Umbilical cord (tissue), 1 donor: ENCODE measurements at regions not wholly inside any gene's neighbourhood (a gene's known extent, or its start where the extent isn't known, plus 50 kb on each side); places are given as distances from the start of the nearest gene placed in this dataset.
A peak's percentile ranks its signal among the peaks of the same experiment; 100 is the strongest.
"Not testable (repeated sequence)": the region's sequence is repeated elsewhere in the genome, so short reads cannot be mapped to it uniquely, and the experiment has no call there.

Source experiments
- DNase-seq: peaks from one replicate; pipeline ENCODE4 v3.0.0-alpha.2; 2015; ENCODE audit warnings: low spot score

DNA sequence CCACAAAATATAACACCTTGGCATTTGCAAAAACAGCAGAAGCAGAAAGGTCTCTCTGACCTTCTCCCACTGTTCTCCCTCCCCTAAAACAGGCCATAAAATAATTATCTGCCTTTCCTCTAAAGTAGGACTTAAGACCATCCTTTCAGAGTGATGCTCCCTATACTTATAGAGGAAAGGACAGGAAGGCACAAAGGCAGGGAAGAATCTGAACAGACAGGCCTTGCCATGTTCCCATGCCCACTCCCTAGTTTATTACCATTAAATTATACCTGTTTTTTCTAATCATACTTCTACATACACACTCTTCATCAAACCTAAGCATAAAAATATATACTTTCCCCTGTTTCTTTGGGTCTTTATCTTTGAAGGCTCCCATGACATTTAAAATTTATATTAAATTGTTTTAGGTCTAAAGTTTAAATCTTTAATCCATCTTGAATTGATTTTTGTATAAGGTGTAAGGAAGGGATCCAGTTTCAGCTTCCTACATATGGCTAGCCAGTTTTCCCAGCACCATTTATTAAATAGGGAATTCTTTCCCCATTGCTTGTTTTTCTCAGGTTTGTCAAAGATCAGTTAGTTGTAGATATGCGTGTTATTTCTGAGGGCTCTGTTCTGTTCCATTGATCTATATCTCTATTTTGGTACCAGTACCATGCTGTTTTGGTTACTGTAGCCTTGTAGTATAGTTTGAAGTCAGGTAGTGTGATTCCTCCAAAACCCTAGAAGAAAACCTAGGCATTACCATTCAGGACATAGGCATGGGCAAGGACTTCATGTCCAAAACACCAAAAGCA is 755.8 kb upstream of the ADGRB3 start:
- not testable (repeated sequence) for DNase-seq

DNA sequence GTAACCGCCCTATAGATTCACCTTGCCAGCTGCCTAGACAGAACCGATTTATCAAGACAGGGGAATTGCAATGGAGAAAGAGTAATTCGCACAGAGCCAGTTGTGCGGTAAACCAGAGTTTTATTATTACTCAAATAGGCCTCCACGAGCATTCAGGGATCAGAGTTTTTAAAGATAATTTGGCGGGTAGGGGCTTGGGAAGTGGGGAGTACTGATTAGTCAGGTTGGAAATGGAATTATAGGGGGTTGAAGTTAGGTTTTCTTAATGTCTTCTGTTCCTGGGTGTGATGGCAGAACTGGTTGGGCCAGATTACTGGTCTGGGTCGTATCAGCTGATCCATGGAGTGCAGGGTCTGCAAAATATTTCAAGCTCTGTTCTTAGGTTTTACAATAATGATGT is 756.9 kb upstream of the ADGRB3 start:
- DNase-seq = not testable (repeated sequence)

DNA sequence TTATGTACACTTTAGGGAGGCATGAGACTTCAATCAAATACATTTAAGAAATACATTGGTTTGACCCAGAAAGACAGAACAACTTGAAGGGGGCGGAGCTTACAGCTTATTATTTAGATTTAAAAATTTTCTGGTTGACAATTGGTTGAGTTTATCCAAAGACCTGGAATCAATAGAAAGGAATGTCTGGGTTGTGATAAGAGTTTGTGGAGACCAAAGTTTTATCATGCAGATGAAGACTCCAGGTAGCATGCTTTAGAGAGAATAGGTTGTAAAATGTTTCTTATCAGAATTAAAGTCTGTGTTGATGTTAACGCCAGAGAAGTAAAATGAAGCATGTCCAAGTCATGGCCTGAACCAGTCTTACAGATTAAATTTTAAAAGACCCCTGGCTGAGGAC is 757.8 kb upstream of the ADGRB3 start:
- no peak for DNase-seq

DNA sequence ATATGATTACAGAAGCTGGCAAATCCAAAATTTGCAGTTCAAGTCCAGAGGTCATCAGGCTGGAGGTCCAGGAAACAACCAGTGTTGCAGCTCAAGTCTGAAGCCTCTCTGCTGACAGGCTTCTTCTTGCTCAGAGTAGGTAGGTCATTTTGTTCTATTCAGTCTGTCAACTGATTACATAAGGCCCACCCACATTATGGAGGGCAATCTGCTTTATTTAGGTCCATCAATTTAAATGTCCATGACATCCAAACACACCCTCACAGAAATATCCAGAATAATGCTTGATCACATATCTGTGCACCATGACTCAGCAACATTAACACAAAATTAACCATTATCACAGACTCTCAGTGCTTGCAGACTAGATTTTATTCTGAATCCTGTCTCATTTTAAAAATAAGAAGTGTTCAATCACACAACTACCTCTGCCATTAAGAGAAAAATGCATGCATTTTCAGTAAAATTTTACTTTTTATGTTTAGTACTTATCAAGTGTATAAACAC is 759.2 kb upstream of the ADGRB3 start:
- DNase-seq = no peak

DNA sequence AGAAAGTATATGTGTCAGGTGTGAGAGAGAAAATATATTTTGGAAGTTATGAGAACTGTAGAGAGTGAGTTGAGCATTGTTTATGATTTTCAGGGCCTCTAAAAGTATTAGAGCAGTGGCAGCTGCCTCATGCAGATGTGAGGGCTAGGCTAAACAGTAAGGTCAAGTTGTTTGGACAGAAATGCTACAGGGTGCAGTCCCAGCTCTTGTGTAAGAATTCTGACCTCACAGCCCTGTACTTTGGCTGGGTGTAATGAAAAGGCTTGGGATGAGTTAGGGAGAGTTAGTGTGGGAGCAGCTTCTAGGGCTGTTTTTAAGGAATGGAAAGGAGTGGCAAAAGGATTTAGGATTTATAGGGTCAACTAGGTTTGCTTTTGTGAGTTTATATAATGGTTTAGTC is 764.8 kb upstream of the ADGRB3 start:
- DNase-seq = no peak

DNA sequence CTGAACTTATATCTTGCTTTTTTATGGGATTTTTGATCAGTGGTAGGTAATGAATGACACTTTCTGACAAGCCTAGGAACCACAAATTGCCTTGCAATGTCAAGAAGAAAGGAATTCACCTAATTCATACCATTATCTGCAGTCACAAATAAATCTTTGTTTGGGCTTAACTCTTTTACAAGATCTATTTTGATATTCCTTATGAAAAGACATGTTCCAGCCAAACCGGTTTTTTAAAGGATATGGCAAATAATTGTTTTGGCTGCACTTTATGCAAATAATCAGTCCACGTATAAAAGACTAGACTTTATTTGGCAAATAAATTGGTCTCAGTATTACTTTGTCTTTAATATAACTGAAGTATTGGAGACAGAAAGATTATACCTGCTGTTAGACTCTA is 771.7 kb upstream of the ADGRB3 start:
- DNase-seq = no peak

DNA sequence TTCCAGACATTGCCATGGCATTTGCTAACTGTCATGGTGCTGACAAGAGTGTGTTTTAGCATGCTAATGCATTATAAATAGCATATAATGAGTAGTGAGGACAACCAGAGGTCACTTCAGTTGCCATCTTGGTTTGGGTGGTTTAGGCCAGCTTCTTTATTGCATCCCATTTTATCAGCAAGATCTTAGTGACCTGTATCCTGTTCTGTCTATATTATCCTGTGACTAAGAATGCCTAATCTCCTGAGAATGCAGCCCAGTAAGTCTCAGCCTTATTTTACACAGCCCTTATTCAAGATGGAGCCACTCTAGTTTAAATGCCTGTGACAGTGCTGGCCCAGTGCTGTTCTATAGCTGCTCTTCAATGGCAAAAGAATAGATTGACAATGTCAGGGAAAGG is 781.0 kb upstream of the ADGRB3 start:
- no peak for DNase-seq

DNA sequence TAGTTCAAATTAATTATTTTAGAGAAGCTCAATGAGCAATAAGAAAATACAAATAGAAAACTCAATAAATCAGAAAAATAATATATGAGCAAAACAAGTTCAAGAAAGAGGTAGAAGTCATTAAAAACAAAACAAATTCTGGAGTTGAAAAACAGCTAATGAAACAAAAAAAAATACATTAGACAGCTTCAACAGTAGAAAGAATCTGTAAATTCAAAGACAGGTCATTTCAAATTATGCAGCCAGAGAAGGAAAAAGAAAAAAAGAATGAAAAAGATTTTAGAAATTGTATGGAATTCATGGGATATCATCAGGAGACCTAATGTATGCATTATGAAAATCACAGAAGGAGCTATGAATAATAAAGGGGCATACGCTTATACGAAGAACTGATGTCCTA is 795.3 kb upstream of the ADGRB3 start:
- DNase-seq = no peak

DNA sequence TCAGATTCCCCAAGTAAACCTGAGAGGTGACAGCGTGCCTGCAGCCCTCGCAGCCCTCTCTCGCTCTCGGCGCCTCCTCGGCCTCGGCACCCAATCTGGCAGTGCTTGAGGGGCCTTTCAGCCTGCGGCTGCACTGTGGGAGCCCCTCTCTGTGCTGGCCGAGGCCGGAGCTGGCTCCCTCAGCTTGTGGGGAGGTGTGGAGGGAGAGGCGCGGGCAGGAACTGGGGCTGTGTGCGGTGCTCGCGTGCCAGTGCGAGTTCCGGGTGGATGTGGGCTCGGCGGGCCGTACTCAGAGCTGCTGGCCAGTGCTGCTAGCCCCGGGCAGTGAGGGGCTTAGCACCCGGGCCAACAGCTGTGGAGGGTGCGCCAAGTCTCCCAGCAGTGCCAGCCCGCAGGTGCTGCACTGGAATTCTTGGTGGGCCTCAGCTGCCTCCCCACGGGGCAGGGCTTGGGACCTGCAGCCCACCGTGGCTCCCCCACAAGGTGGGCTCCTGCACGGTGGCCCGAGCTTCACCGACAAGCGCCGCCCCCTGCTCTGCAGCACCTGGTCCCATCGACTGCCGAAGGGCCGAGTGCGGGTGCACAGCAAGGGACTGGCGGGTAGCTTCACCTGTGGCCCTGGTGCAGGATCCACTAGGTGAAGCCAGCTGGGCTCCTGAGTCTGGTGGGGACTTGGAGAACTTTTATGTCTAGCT is 809.7 kb upstream of the ADGRB3 start:
- DNase-seq = no peak

DNA sequence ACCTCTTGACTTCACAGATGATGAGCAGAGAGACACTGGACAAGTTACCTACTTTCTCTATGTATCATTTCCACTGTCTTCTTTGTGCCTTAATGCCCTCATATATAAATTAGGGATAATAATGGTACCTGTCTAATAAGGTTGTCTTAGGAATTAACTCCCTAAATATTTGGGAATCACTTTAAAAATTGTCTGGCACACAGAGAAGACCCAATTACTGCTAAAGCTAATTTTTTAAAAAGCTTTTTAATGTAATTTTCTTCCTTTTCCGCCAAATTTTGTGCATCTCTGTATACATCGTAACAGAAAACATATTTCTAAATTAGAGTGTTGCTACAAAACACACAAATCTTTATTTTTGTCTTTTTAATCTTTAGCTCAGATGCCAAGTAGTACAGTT is 816.8 kb upstream of the ADGRB3 start:
- no peak for DNase-seq

DNA sequence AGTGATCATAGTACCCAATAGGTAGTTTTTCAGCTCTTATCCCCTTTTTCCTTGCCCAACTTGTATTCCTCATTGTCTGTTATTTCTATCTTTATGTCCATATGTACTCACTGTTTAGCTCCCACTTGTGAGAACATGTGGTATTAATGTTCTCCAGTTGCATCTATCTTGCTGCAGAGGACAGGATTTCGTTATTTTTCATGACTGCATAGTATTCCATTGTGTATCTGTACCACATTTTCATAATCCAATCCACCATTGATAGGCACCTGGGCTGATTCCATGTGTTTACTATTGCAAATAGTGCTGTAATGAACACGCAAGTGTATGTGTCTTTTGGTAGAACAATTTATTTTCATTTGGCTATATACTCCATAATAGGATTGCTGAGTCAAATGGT is 819.5 kb upstream of the ADGRB3 start:
- no peak for DNase-seq

DNA sequence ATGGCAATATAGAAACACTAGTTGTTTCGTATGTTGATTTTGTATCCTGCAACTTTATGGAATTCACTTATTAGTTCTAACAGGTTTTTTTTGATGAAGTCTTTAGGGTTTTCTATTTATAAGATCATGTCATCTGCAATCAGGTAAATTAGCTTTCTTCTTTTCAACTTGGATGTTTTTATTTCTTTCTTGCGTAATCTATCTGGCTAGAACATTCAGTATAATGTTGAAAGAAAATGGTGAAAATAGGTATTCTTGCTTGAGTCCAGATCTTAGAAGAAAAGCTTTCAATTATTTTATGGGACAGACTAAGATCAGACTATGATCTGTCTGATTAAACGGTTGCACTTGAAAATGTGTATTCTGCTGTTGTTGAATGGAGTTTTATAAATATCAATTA is 820.8 kb upstream of the ADGRB3 start:
- no peak for DNase-seq

DNA sequence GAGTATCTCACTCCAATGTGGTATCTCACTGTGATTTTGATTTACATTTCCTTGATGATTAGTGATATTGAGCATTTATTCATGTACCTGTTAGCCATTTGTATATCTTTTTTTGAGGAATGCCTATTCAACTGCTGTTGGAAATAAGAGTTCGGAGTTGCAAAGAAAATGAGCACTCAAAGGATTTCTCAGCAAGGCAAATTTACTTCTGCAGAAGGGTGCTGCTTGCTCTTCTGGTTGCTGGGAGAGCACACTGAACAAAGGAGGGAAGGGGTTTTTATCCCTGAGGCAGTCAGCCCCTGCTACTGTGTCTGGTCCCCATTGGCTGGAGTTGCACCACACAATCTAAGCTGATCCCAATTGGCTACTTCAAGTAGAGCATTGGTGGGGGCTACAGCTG is 822.4 kb upstream of the ADGRB3 start:
- DNase-seq = no peak

DNA sequence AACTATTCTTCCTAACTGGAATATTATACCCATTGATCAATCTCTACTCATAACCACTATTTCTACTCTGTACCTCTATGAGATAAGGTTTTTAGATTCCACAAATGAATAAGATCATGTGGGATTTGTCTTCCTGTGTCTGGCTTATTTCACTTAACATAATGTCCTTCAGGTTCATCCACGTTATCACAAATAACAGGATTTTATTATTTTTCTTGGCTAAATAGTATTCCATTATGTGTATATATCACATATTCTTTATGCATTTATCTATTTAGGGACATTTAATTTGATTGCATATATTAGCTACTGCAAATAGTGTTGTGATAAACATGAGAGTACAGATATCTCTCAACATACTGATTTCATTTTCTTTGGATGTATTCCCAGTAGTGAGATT is 823.0 kb upstream of the ADGRB3 start:
- no peak for DNase-seq

DNA sequence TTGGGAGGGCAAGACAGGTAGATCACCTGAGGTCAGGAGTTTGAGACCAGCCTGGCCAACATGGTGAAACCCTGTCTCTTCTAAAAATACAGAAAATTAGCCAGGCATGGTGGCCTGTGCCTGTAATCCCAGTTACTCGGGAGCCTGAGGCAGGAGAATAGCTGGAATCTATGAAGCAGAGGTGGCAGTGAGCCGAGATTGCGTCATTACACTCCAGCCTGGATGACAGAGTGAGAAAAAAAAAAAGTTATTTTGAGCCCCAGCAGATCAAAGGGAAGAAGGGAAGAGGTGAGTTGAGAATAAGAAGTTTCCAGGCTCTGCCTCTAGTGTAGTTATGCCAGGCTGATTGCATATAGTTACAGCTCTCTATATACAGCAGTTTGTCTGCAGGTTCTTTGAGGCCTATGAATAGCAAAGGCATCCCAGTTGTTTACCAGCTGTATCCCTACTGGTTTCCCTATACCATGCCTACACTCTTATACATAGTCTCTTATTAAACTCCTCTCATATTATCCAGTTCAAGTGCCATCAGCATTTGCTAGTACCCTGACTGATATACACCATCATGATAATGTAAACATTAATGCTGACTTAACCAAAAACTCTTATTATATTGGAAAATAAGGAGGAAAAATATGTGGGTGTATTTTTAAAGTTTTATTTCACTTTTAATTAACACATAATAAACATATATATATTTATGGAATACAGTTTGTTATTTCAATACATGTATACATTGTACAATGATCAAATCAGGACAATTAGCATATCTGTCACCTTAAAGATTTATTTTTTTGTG is 823.6 kb upstream of the ADGRB3 start:
- DNase-seq = no peak

DNA sequence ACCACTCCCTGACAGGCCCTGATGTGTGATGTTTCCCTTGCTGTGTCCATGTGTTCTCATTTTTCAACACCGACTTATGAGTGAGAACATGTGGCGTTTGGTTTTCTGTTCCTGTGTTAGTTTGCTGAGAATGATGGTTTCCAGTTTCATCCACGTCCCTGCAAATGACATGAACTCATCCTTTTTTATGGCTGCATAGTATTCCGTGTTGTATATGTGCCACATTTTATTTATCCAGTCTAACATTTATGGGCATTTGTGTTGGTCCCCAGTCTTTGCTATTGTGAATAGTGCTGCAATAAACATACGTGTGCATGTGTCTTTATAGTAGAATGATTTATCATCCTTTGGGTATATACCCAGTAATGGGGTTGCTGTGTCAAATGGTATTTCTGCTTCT is 830.3 kb upstream of the ADGRB3 start:
- not testable (repeated sequence) for DNase-seq

DNA sequence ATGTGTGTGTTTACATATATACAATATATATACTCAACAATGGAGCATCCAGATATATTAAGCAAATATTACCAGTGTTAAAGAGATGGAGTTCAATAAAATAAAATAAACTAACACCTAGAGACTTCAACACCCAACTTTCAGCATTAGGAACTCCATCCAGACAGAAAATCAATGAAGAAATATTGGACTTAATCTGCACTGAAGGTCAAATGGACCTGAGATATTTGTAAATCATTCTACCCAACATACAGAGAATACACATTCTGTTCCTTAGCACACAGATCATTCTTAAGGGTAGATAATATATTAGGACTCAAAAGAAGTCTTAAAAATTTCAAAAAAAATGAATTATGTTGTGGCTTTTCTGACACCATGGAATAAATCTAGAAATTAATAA is 832.3 kb upstream of the ADGRB3 start:
- no peak for DNase-seq

DNA sequence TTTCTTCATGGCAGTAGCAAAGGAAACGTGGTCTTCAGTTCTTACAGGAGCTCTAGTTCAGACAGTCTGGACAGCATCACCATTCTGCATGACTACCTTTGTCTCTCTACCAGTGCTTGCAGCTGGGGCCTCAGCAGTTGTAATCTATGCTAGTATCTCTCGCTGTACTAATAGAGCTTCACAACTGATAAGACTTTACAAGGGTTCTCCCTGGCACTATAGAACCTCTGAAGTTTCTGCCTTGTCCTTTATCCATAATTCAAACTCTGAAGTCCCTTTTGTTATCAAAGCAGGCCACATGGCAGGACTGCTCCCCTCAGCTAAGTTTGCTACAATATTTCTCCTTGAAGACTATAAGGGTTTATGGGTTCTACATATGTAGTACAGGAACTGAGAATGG is 842.1 kb upstream of the ADGRB3 start:
- DNase-seq = no peak

DNA sequence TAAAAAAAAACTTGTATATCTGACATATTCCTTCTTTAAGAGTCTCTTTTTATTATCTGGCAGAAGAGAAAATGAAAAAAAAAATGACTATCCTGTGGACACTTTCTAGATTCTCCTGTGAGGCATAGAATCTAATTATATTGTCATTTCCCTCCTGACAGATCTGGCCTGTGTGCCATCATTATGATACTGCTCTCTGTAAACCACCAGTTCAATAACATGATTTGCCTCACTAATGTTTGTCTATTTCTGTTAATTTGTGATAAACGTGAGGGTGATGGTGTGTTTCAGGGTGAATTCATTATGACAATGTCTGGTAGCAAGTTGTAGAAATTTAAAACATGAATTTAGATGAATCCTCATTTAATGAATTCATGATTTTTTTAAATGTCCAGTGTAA is 844.5 kb upstream of the ADGRB3 start:
- DNase-seq = no peak

DNA sequence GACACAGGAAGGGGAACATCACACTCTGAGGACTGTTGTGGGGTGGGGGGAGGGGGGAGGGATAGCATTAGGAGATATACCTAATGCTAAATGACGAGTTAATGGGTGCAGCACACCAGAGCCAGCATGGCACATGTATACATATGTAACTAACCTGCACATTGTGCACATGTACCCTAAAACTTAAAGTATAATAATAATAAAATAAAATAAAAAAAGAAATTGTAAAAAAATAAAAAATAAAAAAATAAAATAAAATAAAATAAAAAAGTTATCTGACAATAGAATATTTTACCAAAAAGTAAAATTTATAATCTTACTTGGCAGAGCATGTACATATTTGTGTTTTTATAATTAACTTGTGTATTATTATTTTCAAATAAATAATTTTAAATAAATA is 848.0 kb upstream of the ADGRB3 start:
- DNase-seq = not testable (repeated sequence)

DNA sequence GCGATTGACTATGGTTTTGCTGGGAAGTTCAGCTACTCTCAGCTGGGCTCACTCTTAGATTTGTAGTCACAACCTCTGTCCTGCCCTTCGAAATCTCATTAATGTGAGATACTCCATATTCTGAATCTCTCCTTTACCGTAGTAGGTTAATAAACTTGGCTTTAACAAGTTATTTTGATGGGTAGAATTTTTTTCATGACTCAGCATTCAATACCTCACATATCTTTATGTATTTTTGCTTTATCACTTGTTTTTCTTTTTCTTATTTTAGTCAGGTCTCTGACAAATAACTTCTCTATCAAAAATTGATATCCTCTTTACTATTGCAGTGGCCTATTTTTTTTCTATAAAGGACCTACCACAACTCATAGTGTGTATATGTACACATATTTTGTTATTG is 855.2 kb upstream of the ADGRB3 start:
- no peak for DNase-seq

DNA sequence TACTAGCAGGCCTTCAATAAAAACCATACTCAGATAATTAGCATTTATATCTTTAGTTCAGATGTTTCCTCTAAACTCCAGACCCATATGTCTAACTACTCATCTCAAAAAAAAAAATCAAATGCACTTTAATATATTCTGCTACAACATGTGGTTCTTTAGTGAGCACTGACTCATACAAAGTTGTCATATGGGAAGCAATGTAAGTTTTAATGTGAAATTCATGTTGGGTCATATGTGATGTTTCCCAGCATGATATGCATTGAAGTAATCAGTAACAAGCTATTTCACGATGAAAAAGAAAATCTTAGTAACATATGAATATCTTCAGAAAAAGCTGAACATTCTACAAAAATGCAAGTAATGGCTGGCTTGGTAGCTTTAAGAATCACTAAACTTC is 859.7 kb upstream of the ADGRB3 start:
- DNase-seq = peak; percentile 58
